Liver (tissue), 7 donors: ENCODE measurements at regions not wholly inside any gene's neighbourhood (a gene's known extent, or its start where the extent isn't known, plus 50 kb on each side); places are given as distances from the start of the nearest gene placed in this dataset.

Experiments
- DNase-seq: peaks from one replicate; pipeline ENCODE4 v3.0.0-alpha.2; 2017; ENCODE audit warnings: low spot score
- H3K27ac ChIP-seq, 2 donors: one replicate each; pipeline ENCODE4 v1.7.0; 2013; ENCODE audit warnings: inconsistent platforms in 2 of 2, low read length in 2 of 2, control low read depth in 1 of 2, low read depth in 1 of 2, mild to moderate bottlenecking in 1 of 2
- H3K27me3 ChIP-seq, 4 donors: one replicate each; pipeline versions ENCODE4 v1.6.1 to v1.7.0; 2013; ENCODE audit warnings: low read length in 3 of 4, inconsistent platforms in 1 of 4, mild to moderate bottlenecking in 1 of 4, moderate library complexity in 1 of 4; ENCODE audit not compliant: control insufficient read depth in 4 of 4, insufficient read depth in 4 of 4
- H3K36me3 ChIP-seq, 4 donors: one replicate each; pipeline versions ENCODE4 v1.6.1 to v1.7.0; 2013; ENCODE audit warnings: low read length in 3 of 4, mild to moderate bottlenecking in 3 of 4, low read depth in 1 of 4, moderate library complexity in 1 of 4; ENCODE audit not compliant: control insufficient read depth in 4 of 4, insufficient read depth in 3 of 4
- H3K4me1 ChIP-seq, 4 donors: one replicate each; pipeline versions ENCODE4 v1.6.1 to v1.7.0; 2013; ENCODE audit warnings: low read length in 3 of 4, mild to moderate bottlenecking in 3 of 4, moderate library complexity in 1 of 4; ENCODE audit not compliant: control insufficient read depth in 4 of 4, insufficient read depth in 4 of 4
- H3K4me3 ChIP-seq, 3 donors: one replicate each; pipeline versions ENCODE4 v1.6.1 to v1.7.0; 2013; ENCODE audit warnings: low read length in 3 of 3, control low read depth in 1 of 3, low read depth in 1 of 3, mild to moderate bottlenecking in 1 of 3
- H3K9ac ChIP-seq, 2 donors: one replicate each; pipeline ENCODE4 v1.7.0; 2013; ENCODE audit warnings: low read length in 2 of 2, mild to moderate bottlenecking in 2 of 2, moderate library complexity in 2 of 2, control low read depth in 1 of 2, low read depth in 1 of 2
- H3K9me3 ChIP-seq, 4 donors: one replicate each; pipeline versions ENCODE4 v1.6.1 to v1.7.0; 2013; ENCODE audit warnings: low read length in 3 of 4; ENCODE audit not compliant: control insufficient read depth in 4 of 4
- EGR1 ChIP-seq, 2 donors: IDR thresholded peaks; 2 replicates each; pipeline ENCODE4 v1.6.1; 2016 to 2018; ENCODE audit warnings: antibody characterized with exemption in 2 of 2, low read depth in 2 of 2
- FOXA1 ChIP-seq: IDR thresholded peaks from 2 replicates; pipeline ENCODE4 v1.6.1; 2016; ENCODE audit warnings: antibody characterized with exemption
- HNF4G ChIP-seq: IDR thresholded peaks from 2 replicates; pipeline ENCODE4 v1.6.1; 2016; ENCODE audit warnings: antibody characterized with exemption
- JUND ChIP-seq, 2 donors: IDR thresholded peaks; 2 replicates each; pipeline ENCODE4 v1.6.1; 2016; ENCODE audit warnings: antibody characterized with exemption in 2 of 2
- NR2F2 ChIP-seq: IDR thresholded peaks from 2 replicates; pipeline ENCODE4 v1.6.1; 2016; ENCODE audit warnings: antibody characterized with exemption
- RAD21 ChIP-seq, 2 donors: IDR thresholded peaks; 2 replicates each; pipeline ENCODE4 v1.6.1; 2016; ENCODE audit warnings: antibody characterized with exemption in 2 of 2, mild to moderate bottlenecking in 2 of 2
- RXRA ChIP-seq, 2 donors: IDR thresholded peaks; 2 replicates each; pipeline ENCODE4 v1.6.1; 2017 to 2018; ENCODE audit warnings: antibody characterized with exemption in 2 of 2, mild to moderate bottlenecking in 1 of 2
- SP1 ChIP-seq: IDR thresholded peaks from 2 replicates; pipeline ENCODE4 v1.6.1; 2018; ENCODE audit warnings: antibody characterized with exemption, mild to moderate bottlenecking
- TAF1 ChIP-seq: conservative IDR thresholded peaks from 2 replicates; pipeline ENCODE4 v1.6.1; 2016; ENCODE audit warnings: antibody characterized with exemption, mild to moderate bottlenecking
- YY1 ChIP-seq: IDR thresholded peaks from 2 replicates; pipeline ENCODE4 v1.6.1; 2016; ENCODE audit warnings: antibody characterized with exemption, mild to moderate bottlenecking
- WGBS: extraction: QIAGEN DNeasy Blood & Tissue Kit; methylation state at CpG from one replicate; pipeline ENCODE4 v1.1.7; 2013; 5-methylcytosine and 5-hydroxymethylcytosine counted together
- TF ChIP-seq, protein P1 (sequence below): IDR thresholded peaks from 2 replicates; pipeline ENCODE4 v1.6.1; 2016; ENCODE audit warnings: antibody characterized with exemption
- TF ChIP-seq, protein P2 (sequence below): IDR thresholded peaks from 2 replicates; pipeline ENCODE4 v1.6.1; 2016; ENCODE audit warnings: antibody characterized with exemption
- TF ChIP-seq, protein P3 (sequence below): IDR thresholded peaks from 2 replicates; pipeline ENCODE4 v1.6.1; 2016; ENCODE audit warnings: antibody characterized with exemption
- donor health status: healthy.
- donor health status: healthy.
- donor health status: healthy.
- donor health status: healthy.

DNA sequence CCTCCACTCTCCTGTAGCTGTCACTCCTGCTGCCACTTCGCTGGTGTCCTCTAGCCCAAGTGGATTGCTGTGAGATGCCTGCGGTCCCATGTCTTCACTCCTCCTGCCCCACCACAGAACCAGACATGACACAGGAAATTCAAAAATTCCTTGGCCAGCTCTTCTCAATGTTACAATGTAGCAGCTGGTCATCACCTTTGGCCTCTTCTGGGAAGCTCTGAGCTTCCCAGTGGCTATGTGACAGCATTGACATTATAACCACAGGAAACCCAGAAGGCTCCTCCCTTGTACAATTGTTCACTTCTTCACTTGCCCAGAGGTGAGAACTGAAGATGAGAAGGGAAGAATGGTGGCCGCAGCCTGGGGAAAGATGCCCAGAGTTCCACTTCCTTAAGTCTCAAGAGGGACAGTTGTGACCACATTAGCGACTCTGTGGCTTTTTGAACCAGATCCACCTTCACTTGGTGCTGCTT lies 76.1 kb upstream of the NAA20 start:
- no peaks in the 10 kb centered on the region for H3K9me3 ChIP-seq
- peak overlapping the region in 1 of 2 donors; percentile 13 for H3K27ac ChIP-seq
- H3K4me1 ChIP-seq: peaks cover 5 to 20% (median 11%) of the 10 kb centered on the region in 4 donors
- DNase-seq: no peak
- H3K9ac ChIP-seq: no peak overlapping the region
- 80% methylated on average over 4 of the region's 4 CpGs for WGBS
- H3K27me3 ChIP-seq: no peaks in the 10 kb centered on the region
- peaks cover 0 to 3% (median 0%) of the 10 kb centered on the region in 4 donors for H3K36me3 ChIP-seq
- no peak overlapping the region for H3K4me3 ChIP-seq
- TF ChIP-seq NR2F2 (peak; percentile 94), RXRA (IDR thresholded peaks at IDR 0.05) (peak in 1 of 2 donors; percentile 7), TAF1 (no peak)

DNA sequence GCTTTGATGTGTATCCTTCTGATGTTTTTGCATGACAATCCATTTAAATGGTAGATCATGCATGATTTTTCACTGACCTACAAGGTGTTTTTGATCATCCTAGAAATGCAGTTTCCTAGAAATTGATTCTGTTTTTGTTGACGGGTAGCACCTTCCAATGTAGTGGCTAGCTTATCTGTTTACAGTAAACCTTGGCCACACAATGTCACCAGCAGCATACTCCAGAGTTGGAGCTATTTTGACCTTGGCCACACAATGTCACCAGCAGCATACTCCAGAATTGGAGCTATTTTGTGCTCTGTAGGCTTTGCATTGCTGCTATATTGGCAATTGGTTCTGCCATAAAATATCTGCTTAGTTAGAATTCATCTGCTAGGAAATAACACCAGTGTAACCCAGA lies 74.6 kb upstream of the NAA20 start:
- peaks cover 5 to 19% (median 11%) of the 10 kb centered on the region in 4 donors for H3K4me1 ChIP-seq
- no peak overlapping the region for H3K27ac ChIP-seq
- WGBS: 72% methylated on average over 1 of the region's 1 CpG

DNA sequence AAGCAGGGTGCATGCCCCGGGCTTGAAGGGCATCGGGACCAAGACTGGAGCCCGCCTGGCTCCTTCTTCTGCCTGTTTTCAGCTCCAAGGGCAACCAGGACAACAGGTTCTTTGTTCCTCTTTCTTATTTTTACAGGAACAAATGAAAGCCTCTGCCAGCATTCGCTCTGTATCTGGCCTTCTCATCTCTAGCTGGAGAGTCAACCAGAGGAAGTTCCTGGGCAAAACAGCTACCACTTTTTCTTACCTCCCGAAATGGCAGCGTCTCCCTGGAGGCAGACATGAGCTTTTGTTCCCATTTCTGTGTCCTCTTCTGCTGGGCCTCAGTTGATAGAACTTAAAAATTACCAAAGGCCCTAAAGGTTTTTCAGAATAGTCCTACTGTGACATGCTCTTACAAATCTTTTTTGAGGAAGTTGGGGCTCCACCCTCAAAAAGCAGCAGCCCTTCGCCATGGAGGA lies 74.1 kb upstream of the NAA20 start:
- H3K4me1 ChIP-seq: peaks cover 4 to 15% (median 11%) of the 10 kb centered on the region in 4 donors
- DNase-seq: no peak
- H3K9ac ChIP-seq: no peak overlapping the region
- H3K4me3 ChIP-seq: no peak overlapping the region
- H3K27ac ChIP-seq: no peak overlapping the region
- no peaks in the 10 kb centered on the region for H3K27me3 ChIP-seq
- TF ChIP-seq JUND (IDR thresholded peaks at IDR 0.05): no peak
- TF ChIP-seq YY1: no peak
- TF ChIP-seq, protein P1, sequence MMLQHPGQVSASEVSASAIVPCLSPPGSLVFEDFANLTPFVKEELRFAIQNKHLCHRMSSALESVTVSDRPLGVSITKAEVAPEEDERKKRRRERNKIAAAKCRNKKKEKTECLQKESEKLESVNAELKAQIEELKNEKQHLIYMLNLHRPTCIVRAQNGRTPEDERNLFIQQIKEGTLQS: no peak
- TF ChIP-seq RXRA (IDR thresholded peaks at IDR 0.05): no peak
- WGBS: 71% methylated on average over 7 of the region's 7 CpGs
- no peaks in the 10 kb centered on the region for H3K9me3 ChIP-seq
- H3K36me3 ChIP-seq: peaks cover 0 to 3% (median 2%) of the 10 kb centered on the region in 4 donors

More for the DNA sequence above, 74.6 kb upstream of the NAA20 start:
- DNase-seq: no peak
- Histone ChIP-seq H3K36me3 (peaks cover 0 to 3% (median 0%) of the 10 kb centered on the region in 4 donors), H3K9ac (no peak overlapping the region), H3K4me3 (no peak overlapping the region), H3K9me3 (no peaks in the 10 kb centered on the region), H3K27me3 (no peaks in the 10 kb centered on the region)
- TF ChIP-seq YY1 (no peak), NR2F2 (no peak), EGR1 (IDR thresholded peaks at IDR 0.05; ENCODE audit: low read depth in 2 of 2) (no peak), RAD21 (IDR thresholded peaks at IDR 0.05) (no peak), FOXA1 (no peak), HNF4G (no peak), TAF1 (no peak), SP1 (no peak), JUND (IDR thresholded peaks at IDR 0.05) (no peak)
- TF ChIP-seq, protein P2, sequence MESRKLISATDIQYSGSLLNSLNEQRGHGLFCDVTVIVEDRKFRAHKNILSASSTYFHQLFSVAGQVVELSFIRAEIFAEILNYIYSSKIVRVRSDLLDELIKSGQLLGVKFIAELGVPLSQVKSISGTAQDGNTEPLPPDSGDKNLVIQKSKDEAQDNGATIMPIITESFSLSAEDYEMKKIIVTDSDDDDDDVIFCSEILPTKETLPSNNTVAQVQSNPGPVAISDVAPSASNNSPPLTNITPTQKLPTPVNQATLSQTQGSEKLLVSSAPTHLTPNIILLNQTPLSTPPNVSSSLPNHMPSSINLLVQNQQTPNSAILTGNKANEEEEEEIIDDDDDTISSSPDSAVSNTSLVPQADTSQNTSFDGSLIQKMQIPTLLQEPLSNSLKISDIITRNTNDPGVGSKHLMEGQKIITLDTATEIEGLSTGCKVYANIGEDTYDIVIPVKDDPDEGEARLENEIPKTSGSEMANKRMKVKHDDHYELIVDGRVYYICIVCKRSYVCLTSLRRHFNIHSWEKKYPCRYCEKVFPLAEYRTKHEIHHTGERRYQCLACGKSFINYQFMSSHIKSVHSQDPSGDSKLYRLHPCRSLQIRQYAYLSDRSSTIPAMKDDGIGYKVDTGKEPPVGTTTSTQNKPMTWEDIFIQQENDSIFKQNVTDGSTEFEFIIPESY: no peak
- TF ChIP-seq, protein P3, sequence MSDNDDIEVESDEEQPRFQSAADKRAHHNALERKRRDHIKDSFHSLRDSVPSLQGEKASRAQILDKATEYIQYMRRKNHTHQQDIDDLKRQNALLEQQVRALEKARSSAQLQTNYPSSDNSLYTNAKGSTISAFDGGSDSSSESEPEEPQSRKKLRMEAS: no peak
- TF ChIP-seq, protein P1: no peak
